CD1c-positive myeloid dendritic cell (primary cell): ENCODE measurements at regions not wholly inside any gene's neighbourhood (a gene's known extent, or its start where the extent isn't known, plus 50 kb on each side); places are given as distances from the start of the nearest gene placed in this dataset.
"Not testable (repeated sequence)": the region's sequence is repeated elsewhere in the genome, so short reads cannot be mapped to it uniquely, and the experiment has no call there.

ENCODE experiments used
- DNase-seq: peaks from one replicate; pipeline ENCODE4 v3.0.0-alpha.2; 2016; ENCODE audit errors: extremely low spot score

GRCh38 chr16:13621639-13622038, 298.3 kb upstream of the ERCC4 start:
- no peak for DNase-seq

GRCh38 chr16:13628156-13628555, 291.8 kb upstream of the ERCC4 start:
- no peak for DNase-seq

GRCh38 chr16:13629704-13630103, 290.2 kb upstream of the ERCC4 start:
- DNase-seq, result no peak

- no peak for DNase-seq
Measured at GRCh38 chr16:13630374-13630773, 289.6 kb upstream of the ERCC4 start.

- no peak for DNase-seq
Measured at GRCh38 chr16:13631213-13631767, 288.7 kb upstream of the ERCC4 start.

GRCh38 chr16:13631916-13632315, 288.0 kb upstream of the ERCC4 start:
- no peak for DNase-seq

- DNase-seq, result not testable (repeated sequence)
Measured at GRCh38 chr16:13632504-13632903, 287.4 kb upstream of the ERCC4 start.

- no peak for DNase-seq
Measured at GRCh38 chr16:13633391-13633861, 286.5 kb upstream of the ERCC4 start.

GRCh38 chr16:13634253-13634652, 285.7 kb upstream of the ERCC4 start:
- DNase-seq, result no peak

GRCh38 chr16:13634959-13635358, 285.0 kb upstream of the ERCC4 start:
- no peak for DNase-seq

GRCh38 chr16:13638218-13638617, 281.7 kb upstream of the ERCC4 start:
- DNase-seq, result no peak

GRCh38 chr16:13643412-13643811, 276.5 kb upstream of the ERCC4 start:
- no peak for DNase-seq

GRCh38 chr16:13645601-13646245, 274.2 kb upstream of the ERCC4 start:
- no peak for DNase-seq

- no peak for DNase-seq
Measured at GRCh38 chr16:13660807-13661206, 259.1 kb upstream of the ERCC4 start.

GRCh38 chr16:13665876-13666275, 254.1 kb upstream of the ERCC4 start:
- no peak for DNase-seq

GRCh38 chr16:13672196-13672595, 247.8 kb upstream of the ERCC4 start:
- DNase-seq, result no peak

GRCh38 chr16:13680021-13680889, 239.7 kb upstream of the ERCC4 start:
- no peak for DNase-seq

- DNase-seq, result no peak
Measured at GRCh38 chr16:13684819-13685563, 235.0 kb upstream of the ERCC4 start.

- DNase-seq, result no peak
Measured at GRCh38 chr16:13696017-13696416, 223.9 kb upstream of the ERCC4 start.

GRCh38 chr16:13697013-13697412, 222.9 kb upstream of the ERCC4 start:
- no peak for DNase-seq

GRCh38 chr16:13697568-13697967, 222.4 kb upstream of the ERCC4 start:
- no peak for DNase-seq

- no peak for DNase-seq
Measured at GRCh38 chr16:13702614-13703013, 217.3 kb upstream of the ERCC4 start.
